ENCODE measurements at regions not wholly inside any gene's neighbourhood (a gene's known extent, or its start where the extent isn't known, plus 50 kb on each side); places are given as distances from the start of the nearest gene placed in this dataset.

DNA sequence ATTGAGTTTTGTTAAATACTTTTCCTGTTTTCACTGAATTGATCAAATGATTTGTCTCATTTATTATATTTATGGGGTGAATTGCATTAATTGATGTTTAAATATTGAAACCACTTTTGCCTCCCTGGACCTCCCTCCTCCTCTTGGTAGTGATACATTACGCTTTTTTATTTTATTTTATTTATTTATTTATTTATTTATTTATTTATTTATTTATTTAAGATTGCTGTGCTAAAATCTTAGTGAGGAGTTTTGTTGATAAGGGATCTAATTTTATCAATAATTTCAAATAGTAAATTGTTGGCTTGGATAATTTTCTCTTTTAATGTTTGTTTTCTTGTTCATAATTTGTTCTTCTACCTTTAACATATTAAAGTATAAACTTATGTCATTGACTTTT, 1281.0 kb upstream of the NXPH2 start:
- TF ChIP-seq LEF1 (IDR thresholded peaks at IDR 0.05; ENCODE audit: borderline replicate concordance), result no peak
- TF ChIP-seq HDGF (IDR thresholded peaks at IDR 0.05; ENCODE audit: borderline replicate concordance), result no peak
- TF ChIP-seq FOXK2 (IDR thresholded peaks at IDR 0.05), result no peak
- TF ChIP-seq NFRKB (IDR thresholded peaks at IDR 0.05), result no peak
- TF ChIP-seq FOXM1 (IDR thresholded peaks at IDR 0.05; ENCODE audit: borderline replicate concordance), result no peak
- no peak for TF ChIP-seq ARNT (IDR thresholded peaks at IDR 0.05)
- no peak for TF ChIP-seq FOXA1 (IDR thresholded peaks at IDR 0.05)
- TF ChIP-seq CTBP1 (IDR thresholded peaks at IDR 0.05; ENCODE audit: borderline replicate concordance), result no peak
- TF ChIP-seq L3MBTL2 (conservative IDR thresholded peaks at IDR 0.05), result no peak
- no peak for TF ChIP-seq BHLHE40 (IDR thresholded peaks at IDR 0.05; ENCODE audit: borderline replicate concordance)
- TF ChIP-seq ELF4 (IDR thresholded peaks at IDR 0.05), result no peak
- no peak for TF ChIP-seq TARDBP (IDR thresholded peaks at IDR 0.05)
- TF ChIP-seq, protein P1, sequence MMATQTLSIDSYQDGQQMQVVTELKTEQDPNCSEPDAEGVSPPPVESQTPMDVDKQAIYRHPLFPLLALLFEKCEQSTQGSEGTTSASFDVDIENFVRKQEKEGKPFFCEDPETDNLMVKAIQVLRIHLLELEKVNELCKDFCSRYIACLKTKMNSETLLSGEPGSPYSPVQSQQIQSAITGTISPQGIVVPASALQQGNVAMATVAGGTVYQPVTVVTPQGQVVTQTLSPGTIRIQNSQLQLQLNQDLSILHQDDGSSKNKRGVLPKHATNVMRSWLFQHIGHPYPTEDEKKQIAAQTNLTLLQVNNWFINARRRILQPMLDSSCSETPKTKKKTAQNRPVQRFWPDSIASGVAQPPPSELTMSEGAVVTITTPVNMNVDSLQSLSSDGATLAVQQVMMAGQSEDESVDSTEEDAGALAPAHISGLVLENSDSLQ (IDR thresholded peaks at IDR 0.05), result no peak
- no peak for TF ChIP-seq SUZ12 (IDR thresholded peaks at IDR 0.05)
- TF ChIP-seq ZNF384 (IDR thresholded peaks at IDR 0.05), result no peak
- no peak for TF ChIP-seq SP1 (IDR thresholded peaks at IDR 0.05)
- ChIA-PET POLR2A (no interaction called here), CTCF (no interaction called here)
- DNase-seq (ENCODE audit: extremely low spot score), result no peak

DNA sequence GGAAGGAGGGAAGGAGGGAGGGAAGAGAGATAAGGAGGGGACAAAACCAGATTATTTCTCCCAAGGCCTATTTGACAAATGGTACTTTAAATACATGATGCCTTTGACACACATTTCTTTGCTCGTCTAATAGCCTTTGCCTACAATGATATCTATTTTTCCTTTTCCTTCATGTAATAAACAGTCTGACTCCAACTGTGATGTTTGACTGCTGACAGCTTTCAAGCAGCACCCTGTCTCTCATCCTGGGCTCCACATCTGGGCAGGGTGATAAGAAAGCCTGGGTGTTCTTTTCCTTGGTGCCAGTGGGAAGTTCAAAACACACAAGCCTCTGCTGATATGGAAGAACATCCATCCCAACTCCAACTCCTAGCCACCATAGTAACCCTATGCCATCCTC, 1277.7 kb upstream of the NXPH2 start:
- no peak for DNase-seq (ENCODE audit: extremely low spot score)
- CTCF ChIA-PET, result no interaction called here
- POLR2A ChIA-PET, result no interaction called here
- TF ChIP-seq SP1 (IDR thresholded peaks at IDR 0.05) (no peak), ZNF384 (IDR thresholded peaks at IDR 0.05) (no peak), ARNT (IDR thresholded peaks at IDR 0.05) (no peak), FOXM1 (IDR thresholded peaks at IDR 0.05; ENCODE audit: borderline replicate concordance) (no peak), HDGF (IDR thresholded peaks at IDR 0.05; ENCODE audit: borderline replicate concordance) (no peak), SUZ12 (IDR thresholded peaks at IDR 0.05) (no peak), FOXK2 (IDR thresholded peaks at IDR 0.05) (no peak), CTBP1 (IDR thresholded peaks at IDR 0.05; ENCODE audit: borderline replicate concordance) (no peak)
- TF ChIP-seq, protein P1 (IDR thresholded peaks at IDR 0.05), result no peak

DNA sequence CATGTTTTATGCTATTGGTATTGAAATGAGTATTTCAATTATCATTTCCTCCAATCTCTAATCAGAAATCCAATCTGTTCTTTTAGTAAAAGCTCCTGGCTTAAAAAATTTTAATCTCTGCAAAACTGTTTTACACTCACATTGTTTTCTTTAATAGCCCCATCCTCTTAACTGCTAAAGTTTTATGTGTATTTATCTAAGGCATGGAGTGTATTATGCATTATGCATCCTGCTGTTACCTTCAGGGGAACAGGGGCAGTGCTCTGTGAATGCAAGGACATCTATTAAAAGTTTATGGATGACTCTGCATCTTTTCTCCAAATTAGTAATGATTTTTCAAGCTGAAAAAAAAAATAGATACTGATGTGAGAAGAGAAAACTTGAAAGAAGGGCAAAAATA, 1261.6 kb upstream of the NXPH2 start:
- no peak for DNase-seq (ENCODE audit: extremely low spot score)
- ChIA-PET CTCF (no interaction called here), POLR2A (no interaction called here)
- no peak for TF ChIP-seq HDGF (IDR thresholded peaks at IDR 0.05; ENCODE audit: borderline replicate concordance)

DNA sequence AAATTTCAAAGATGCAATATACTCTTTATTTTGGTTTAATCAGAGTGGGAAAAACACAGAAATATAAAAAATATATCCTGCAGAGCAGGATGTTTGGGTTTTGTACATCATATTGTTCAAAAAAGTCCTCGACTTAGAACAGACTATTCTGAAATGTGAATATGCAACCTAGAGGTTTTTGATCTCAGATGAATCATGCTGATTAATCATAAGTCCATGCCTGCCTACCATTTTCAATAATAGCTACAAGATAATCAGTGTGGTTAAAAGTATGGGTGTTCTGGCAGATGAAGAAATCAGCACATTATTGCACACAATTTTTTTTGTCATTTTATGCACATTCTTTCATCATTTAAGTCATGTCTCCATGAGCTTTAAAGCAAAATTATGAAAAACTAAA, 1261.0 kb upstream of the NXPH2 start:
- ChIA-PET CTCF (no interaction called here), POLR2A (no interaction called here)

DNA sequence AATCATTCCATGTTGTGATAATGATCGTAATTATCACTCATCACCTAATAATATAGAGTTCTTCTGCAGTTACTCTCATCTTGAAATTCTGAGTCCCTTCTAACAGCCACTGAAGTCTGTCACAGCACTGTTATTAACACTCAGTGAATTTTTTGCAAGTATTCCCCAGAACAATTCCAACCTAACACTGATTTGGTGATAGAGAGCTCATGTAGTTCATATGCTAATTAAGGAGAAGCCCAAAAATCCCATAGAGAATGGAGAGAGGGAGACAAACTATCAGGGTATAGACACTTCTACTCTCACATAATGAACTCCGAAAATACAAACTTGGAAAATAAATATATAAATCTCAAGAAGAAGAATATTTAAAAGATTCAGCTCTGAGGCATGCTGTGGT, 1253.4 kb upstream of the NXPH2 start:
- ChIA-PET CTCF (no interaction called here), POLR2A (no interaction called here)
- no peak for TF ChIP-seq FOXA1 (IDR thresholded peaks at IDR 0.05)
- TF ChIP-seq FOXK2 (IDR thresholded peaks at IDR 0.05), result no peak
- no peak for TF ChIP-seq HDGF (IDR thresholded peaks at IDR 0.05; ENCODE audit: borderline replicate concordance)
- no peak for TF ChIP-seq ARNT (IDR thresholded peaks at IDR 0.05)
- TF ChIP-seq FOXM1 (IDR thresholded peaks at IDR 0.05; ENCODE audit: borderline replicate concordance), result no peak
- no peak for TF ChIP-seq ELF4 (IDR thresholded peaks at IDR 0.05)
- no peak for TF ChIP-seq SUZ12 (IDR thresholded peaks at IDR 0.05)
- TF ChIP-seq TARDBP (IDR thresholded peaks at IDR 0.05), result no peak
- TF ChIP-seq, protein P1 (IDR thresholded peaks at IDR 0.05), result no peak
- no peak for TF ChIP-seq BHLHE40 (IDR thresholded peaks at IDR 0.05; ENCODE audit: borderline replicate concordance)
- no peak for TF ChIP-seq CTBP1 (IDR thresholded peaks at IDR 0.05; ENCODE audit: borderline replicate concordance)
- TF ChIP-seq ZNF384 (IDR thresholded peaks at IDR 0.05), result no peak
- TF ChIP-seq NFRKB (IDR thresholded peaks at IDR 0.05), result no peak
- no peak for TF ChIP-seq L3MBTL2 (conservative IDR thresholded peaks at IDR 0.05)
- no peak for TF ChIP-seq SP1 (IDR thresholded peaks at IDR 0.05)
- no peak for TF ChIP-seq LEF1 (IDR thresholded peaks at IDR 0.05; ENCODE audit: borderline replicate concordance)
- no peak for DNase-seq (ENCODE audit: extremely low spot score)

More for the DNA sequence above, 1261.0 kb upstream of the NXPH2 start:
- no peak for TF ChIP-seq NFRKB (IDR thresholded peaks at IDR 0.05)
- TF ChIP-seq CTBP1 (IDR thresholded peaks at IDR 0.05; ENCODE audit: borderline replicate concordance), result no peak
- no peak for TF ChIP-seq ELF4 (IDR thresholded peaks at IDR 0.05)
- TF ChIP-seq, protein P1 (IDR thresholded peaks at IDR 0.05), result no peak
- no peak for TF ChIP-seq FOXM1 (IDR thresholded peaks at IDR 0.05; ENCODE audit: borderline replicate concordance)
- no peak for DNase-seq (ENCODE audit: extremely low spot score)

DNA sequence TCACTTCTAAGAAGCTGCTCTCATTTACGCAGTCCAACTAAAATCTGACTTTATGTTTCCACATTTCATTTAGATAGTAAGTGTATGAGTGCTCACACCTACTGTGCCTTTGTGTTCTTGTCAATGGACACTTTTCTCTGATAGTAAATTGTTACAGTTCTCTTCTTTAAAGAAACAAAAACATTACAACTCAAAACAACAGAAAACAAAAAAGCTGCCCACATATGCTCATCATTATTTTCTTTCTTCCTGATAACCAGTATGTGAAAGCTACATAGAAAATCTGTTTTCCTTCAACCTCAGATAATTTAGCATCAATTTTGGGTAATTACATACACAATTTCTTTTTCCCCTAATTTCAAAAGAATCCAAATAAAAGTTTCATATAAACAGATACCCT, 1247.8 kb upstream of the NXPH2 start:
- POLR2A ChIA-PET, result no interaction called here
- no peak for TF ChIP-seq ELF4 (IDR thresholded peaks at IDR 0.05)
- TF ChIP-seq SUZ12 (IDR thresholded peaks at IDR 0.05), result no peak
- no peak for TF ChIP-seq BHLHE40 (IDR thresholded peaks at IDR 0.05; ENCODE audit: borderline replicate concordance)
- TF ChIP-seq FOXK2 (IDR thresholded peaks at IDR 0.05), result no peak
- no peak for TF ChIP-seq LEF1 (IDR thresholded peaks at IDR 0.05; ENCODE audit: borderline replicate concordance)
- TF ChIP-seq, protein P1 (IDR thresholded peaks at IDR 0.05), result no peak
- TF ChIP-seq SP1 (IDR thresholded peaks at IDR 0.05), result no peak
- TF ChIP-seq L3MBTL2 (conservative IDR thresholded peaks at IDR 0.05), result no peak
- CTCF ChIA-PET, result no interaction called here
- DNase-seq (ENCODE audit: extremely low spot score), result no peak
